SU-DHL-6 (cell line): ENCODE measurements at regions not wholly inside any gene's neighbourhood (a gene's known extent, or its start where the extent isn't known, plus 50 kb on each side); places are given as distances from the start of the nearest gene placed in this dataset.

Experiments used
- CTCF ChIP-seq: fragments of 200-600 bp; sonication (generic); IDR thresholded peaks from one replicate; pipeline ENCODE4 v1.5.1; 2017; ENCODE audit warnings: antibody characterized with exemption, mild to moderate bottlenecking, low read length, moderate library complexity; ENCODE audit not compliant: insufficient read depth, poor library complexity, severe bottlenecking
- EZH2phosphoT487 ChIP-seq: fragments of 200-600 bp; sonication (generic), shearing (Covaris generic); conservative IDR thresholded peaks from 2 replicates; pipeline ENCODE4 v1.6.1; 2018; ENCODE audit warnings: mild to moderate bottlenecking, antibody characterized with exemption, low read length, moderate library complexity, mixed read lengths

DNA sequence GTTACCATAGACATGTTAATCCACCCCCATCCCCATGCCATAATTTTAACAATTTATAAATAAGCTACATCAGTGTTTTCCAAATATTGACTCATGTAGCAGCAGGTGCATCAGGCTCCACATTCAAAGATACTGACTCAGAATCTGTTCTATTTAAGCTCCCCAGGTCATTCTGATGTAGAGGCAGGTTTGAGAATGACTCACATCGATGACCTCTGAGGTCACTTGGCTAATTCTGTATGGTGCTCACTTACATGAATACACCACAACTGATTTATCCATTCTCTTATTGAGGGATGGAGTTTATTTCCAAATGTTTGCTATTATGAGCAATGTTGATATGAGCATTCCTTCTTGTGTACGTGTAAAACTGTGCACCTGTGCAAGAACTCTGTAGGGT is 1159.0 kb downstream of the TYW1 start:
- TF ChIP-seq CTCF (no peak), EZH2phosphoT487 (no peak)
